GM18520 (cell line): ENCODE measurements at regions not wholly inside any gene's neighbourhood (a gene's known extent, or its start where the extent isn't known, plus 50 kb on each side); places are given as distances from the start of the nearest gene placed in this dataset.
"Not testable (repeated sequence)": the region's sequence is repeated elsewhere in the genome, so short reads cannot be mapped to it uniquely, and the experiment has no call there.

Source experiments
- ATAC-seq: cut with Tn5 transposase; IDR thresholded peaks from one replicate; pipeline ENCODE4 v1.9.1; 2021; ENCODE audit not compliant: unreplicated experiment

- ATAC-seq, result no peak
These were observed 146.1 kb upstream of the SLC44A1 start for GRCh38 chr9:105098370-105098769.

- no peak for ATAC-seq
These were observed 140.7 kb upstream of the SLC44A1 start for GRCh38 chr9:105103776-105104175.

- ATAC-seq, result no peak
These were observed 130.1 kb upstream of the SLC44A1 start for GRCh38 chr9:105114318-105114717.

DNA sequence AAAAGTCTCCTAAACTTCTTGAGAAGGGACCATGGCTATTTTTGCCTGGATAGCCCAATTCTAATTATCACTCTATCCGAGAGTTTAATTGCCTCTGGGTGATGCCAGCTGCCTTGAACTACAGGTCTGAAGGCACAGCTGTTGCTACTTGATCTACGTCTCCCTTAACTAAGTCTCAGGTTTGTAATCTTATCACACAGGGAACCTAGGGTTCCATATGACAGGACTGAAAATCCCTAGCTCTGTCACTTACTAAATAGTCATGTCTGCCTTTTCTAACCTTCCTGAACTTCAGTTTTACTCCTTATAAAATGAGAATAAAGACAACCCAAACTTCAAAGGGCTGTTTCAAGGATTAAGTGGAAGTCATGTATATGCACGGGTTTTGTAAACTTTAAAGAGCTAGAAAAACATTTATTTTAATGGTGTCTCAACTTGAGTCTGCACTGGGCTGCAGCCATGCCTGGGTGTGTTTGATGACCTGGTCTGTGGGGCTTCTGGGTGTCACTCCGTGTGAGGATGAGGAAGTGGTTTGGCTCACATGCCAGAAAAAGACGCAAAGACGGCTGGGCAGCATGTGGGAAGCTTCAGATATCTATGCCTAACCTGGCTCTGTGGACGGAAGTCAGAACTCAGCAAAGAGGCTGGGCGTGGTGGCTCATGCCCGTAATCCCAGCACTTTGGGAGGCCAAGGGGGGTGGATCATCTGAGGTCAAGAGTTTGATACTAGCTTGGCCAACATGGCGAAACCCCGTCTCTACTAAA lies 129.3 kb upstream of the SLC44A1 start:
- peak; percentile 59 for ATAC-seq

- ATAC-seq, result no peak
These were observed 128.2 kb upstream of the SLC44A1 start for GRCh38 chr9:105116052-105116868.

- ATAC-seq, result no peak
These were observed 127.2 kb upstream of the SLC44A1 start for GRCh38 chr9:105117234-105117633.

DNA sequence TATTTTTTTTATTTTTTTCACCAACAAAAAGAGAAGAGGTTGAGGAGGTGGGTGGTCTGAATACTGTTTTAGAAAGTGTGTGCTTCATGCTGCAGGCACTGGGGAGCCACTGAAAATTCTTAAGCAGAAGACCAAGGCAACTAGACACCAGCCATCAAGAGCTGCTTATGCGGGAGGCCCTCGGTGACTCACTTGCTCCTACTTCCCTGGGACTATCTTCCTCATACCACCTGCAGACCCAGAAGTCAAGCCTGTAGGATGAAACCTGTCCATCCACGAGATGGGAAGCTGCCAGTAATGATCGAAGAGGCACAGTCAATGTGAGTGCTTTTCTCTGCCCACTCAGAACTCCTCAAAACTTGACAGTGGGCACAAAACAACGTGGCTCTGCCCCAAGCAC lies 125.8 kb upstream of the SLC44A1 start:
- no peak for ATAC-seq

GRCh38 chr9:105119156-105119555 lies 125.3 kb upstream of the SLC44A1 start:
- no peak for ATAC-seq

DNA sequence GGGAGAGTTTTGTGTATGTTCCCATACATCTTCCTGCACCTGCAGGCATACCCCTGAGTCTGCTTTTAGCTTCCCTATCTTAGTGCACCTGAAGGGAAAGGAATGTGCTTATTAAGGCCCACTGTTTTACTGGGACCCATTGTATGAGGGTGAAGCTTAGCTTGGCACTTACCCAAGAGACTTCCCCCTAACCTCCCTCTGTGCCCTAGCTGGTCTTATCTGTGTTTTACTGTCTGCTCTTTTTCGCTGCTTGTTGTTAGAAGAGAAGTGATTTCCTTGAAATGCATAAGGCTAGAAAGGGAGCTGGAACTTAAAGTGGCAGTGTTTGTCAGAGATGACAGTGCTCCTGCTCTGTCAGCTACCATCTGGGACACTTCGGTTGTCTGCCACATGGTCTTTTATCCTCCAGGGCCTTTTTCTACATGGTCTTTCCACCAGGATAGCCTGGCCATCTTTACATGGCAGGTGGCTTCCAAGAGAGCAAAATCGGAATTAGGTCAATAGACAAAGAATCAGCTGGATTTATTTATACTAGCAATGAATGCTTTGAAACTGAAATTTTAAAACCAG lies 122.5 kb upstream of the SLC44A1 start:
- ATAC-seq, result no peak

DNA sequence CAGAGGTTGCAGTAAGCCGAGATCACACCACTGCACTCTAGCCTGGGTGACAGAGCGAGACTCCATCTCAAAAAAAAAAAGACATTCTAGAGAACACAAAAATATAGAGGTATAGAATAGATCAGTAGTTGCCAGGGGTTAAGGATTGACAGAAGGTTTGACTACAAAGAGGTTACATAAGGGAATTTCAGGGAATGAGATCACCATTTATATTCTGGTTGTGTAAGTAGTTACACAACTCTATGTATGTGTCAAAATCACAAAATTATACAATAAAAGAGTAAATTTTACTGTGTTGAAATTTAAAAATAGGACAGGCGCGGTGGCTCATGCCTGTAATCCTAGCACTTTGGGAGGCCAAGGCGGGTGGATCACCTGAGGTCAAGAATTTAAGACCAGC lies 119.9 kb upstream of the SLC44A1 start:
- ATAC-seq, result not testable (repeated sequence)

GRCh38 chr9:105126226-105126625 lies 118.2 kb upstream of the SLC44A1 start:
- no peak for ATAC-seq

- peak; percentile 84 for ATAC-seq
These were observed 116.6 kb upstream of the SLC44A1 start for GRCh38 chr9:105127863-105128220.

- ATAC-seq, result no peak
These were observed 115.4 kb upstream of the SLC44A1 start for GRCh38 chr9:105128908-105129600.

- ATAC-seq, result no peak
These were observed 114.7 kb upstream of the SLC44A1 start for GRCh38 chr9:105129731-105130130.

- ATAC-seq, result no peak
These were observed 112.5 kb upstream of the SLC44A1 start for GRCh38 chr9:105131981-105132380.

DNA sequence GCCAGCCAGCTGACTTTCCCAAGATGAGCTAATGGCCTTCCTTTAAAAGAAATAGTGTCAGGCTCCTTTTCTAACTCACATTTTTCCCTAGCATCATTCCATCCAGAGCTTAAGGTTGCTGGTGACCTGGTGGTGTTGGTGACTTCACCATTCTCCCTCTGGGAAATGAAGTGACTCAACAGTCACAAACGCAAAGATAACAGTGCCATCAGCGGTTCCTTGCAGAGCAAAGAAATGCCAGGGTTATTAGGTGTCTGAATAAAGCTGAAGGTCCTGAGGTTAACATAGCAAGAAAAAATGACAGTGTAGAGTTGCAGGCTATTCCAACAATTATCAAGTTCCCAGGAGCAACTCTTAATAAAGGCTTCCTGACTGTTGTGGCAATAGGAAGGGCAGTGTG lies 111.8 kb upstream of the SLC44A1 start:
- ATAC-seq, result no peak

DNA sequence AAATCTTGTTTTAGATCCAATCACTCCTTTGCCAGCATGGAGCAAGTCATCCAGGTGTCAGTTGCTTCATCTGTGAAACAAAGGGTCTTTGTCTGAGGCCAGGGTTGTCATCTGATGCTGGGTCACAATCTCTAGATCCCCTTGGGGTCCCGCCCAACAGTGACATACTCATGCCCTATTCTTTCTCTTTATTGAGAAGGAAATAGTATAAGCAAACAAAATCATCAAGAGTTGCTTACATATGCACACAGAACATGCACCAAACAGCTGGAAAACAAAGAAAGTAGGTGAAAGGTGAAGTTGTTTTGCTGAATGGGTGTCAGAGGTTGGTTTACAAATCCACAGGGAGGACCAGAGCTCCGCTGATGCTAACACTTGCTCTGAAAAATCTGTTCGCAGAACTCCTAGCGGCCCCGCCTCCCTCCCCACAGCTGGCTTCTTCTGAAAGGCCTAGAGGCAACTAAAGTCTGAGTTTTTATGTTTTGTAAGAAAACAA lies 106.1 kb upstream of the SLC44A1 start:
- no peak for ATAC-seq

- ATAC-seq, result peak; percentile 82
These were observed 103.1 kb upstream of the SLC44A1 start for GRCh38 chr9:105141146-105141975.

DNA sequence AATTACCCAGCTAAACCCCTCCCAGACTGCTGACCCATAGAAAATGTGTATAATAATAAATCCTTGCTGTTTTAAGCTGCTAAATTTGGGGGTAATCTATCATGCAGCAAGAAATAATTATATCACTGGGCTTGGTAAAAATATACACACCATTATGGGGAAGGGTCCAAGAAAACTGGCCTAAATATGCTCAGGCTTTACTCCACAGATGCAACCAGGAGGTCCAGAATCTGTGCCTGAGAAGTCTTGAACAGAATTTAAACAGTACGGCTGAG lies 102.5 kb upstream of the SLC44A1 start:
- no peak for ATAC-seq

- no peak for ATAC-seq
These were observed 101.9 kb upstream of the SLC44A1 start for GRCh38 chr9:105142406-105143135.
